SK-N-SH treated with all-trans-retinoic acid at 6 μM for 48 hours (cell line): ENCODE measurements at regions not wholly inside any gene's neighbourhood (a gene's known extent, or its start where the extent isn't known, plus 50 kb on each side); places are given as distances from the start of the nearest gene placed in this dataset.

Experiments
- ARNTL ChIP-seq: fragments of 450-650 bp; formaldehyde crosslinking; IDR thresholded peaks from 2 replicates; pipeline ENCODE4 v1.5.0; 2020; ENCODE audit warnings: low read depth, mild to moderate bottlenecking, moderate library complexity, borderline replicate concordance
- BACH2 ChIP-seq: fragments of 250-450 bp; sonication (Bioruptor Pico); IDR thresholded peaks from 2 replicates; pipeline ENCODE4 v1.9.0; 2021; ENCODE audit warnings: mild to moderate bottlenecking, borderline replicate concordance
- CREB5 ChIP-seq: fragments of 250-450 bp; sonication (Bioruptor Pico); IDR thresholded peaks from 2 replicates; pipeline ENCODE4 v1.5.1; 2020; ENCODE audit warnings: low read depth, mild to moderate bottlenecking, moderate library complexity
- CSDC2 ChIP-seq: fragments of 250-450 bp; sonication (Bioruptor Pico); IDR thresholded peaks from 2 replicates; pipeline ENCODE4 v1.5.0; 2020; ENCODE audit warnings: mild to moderate bottlenecking, moderate library complexity
- CSRNP3 ChIP-seq: fragments of 250-450 bp; sonication (Bioruptor Pico); IDR thresholded peaks from 2 replicates; pipeline ENCODE4 v1.5.1; 2021; ENCODE audit warnings: mild to moderate bottlenecking, moderate library complexity
- ESRRG ChIP-seq: fragments of 250-450 bp; sonication (Bioruptor Pico); IDR thresholded peaks from 2 replicates; pipeline ENCODE4 v1.6.1; 2021; ENCODE audit warnings: mild to moderate bottlenecking
- OSR1 ChIP-seq: fragments of 250-450 bp; sonication (Bioruptor Pico); IDR thresholded peaks from 2 replicates; pipeline ENCODE4 v1.8.0; 2022; ENCODE audit warnings: moderate library complexity, mild to moderate bottlenecking, inconsistent platforms
- PATZ1 ChIP-seq: fragments of 250-450 bp; sonication (Bioruptor Pico); IDR thresholded peaks from 2 replicates; pipeline ENCODE4 v1.8.0; 2020; ENCODE audit warnings: mild to moderate bottlenecking, moderate library complexity, borderline replicate concordance
- POU6F1 ChIP-seq: fragments of 250-450 bp; sonication (Bioruptor Pico); IDR thresholded peaks from 2 replicates; pipeline ENCODE4 v1.8.0; 2021; ENCODE audit warnings: low read depth, mild to moderate bottlenecking, moderate library complexity, borderline replicate concordance
- TSHZ2 ChIP-seq: fragments of 250-450 bp; sonication (Bioruptor Pico); IDR thresholded peaks from 2 replicates; pipeline ENCODE4 v1.5.0; 2020; ENCODE audit warnings: mild to moderate bottlenecking, moderate library complexity
- ZC3H10 ChIP-seq: fragments of 250-450 bp; sonication (Bioruptor Pico); IDR thresholded peaks from 2 replicates; pipeline ENCODE4 v1.5.1; 2021; ENCODE audit warnings: mild to moderate bottlenecking, moderate library complexity
- ZFP3 ChIP-seq: fragments of 250-450 bp; sonication (Bioruptor Pico); IDR thresholded peaks from 2 replicates; pipeline ENCODE4 v1.5.0; 2020; ENCODE audit warnings: mild to moderate bottlenecking, moderate library complexity
- ZNF70 ChIP-seq: fragments of 450-650 bp; formaldehyde crosslinking; IDR thresholded peaks from 2 replicates; pipeline ENCODE4 v1.5.0; 2020; ENCODE audit warnings: mild to moderate bottlenecking, moderate library complexity

- TF ChIP-seq ZFP3 (CRISPR knock-in tag), result no peak
- no peak for TF ChIP-seq ZC3H10 (CRISPR knock-in tag)
- no peak for TF ChIP-seq OSR1 (CRISPR knock-in tag)
- no peak for TF ChIP-seq POU6F1 (CRISPR knock-in tag)
- TF ChIP-seq CSDC2, result no peak
- no peak for TF ChIP-seq ESRRG (CRISPR knock-in tag)
- no peak for TF ChIP-seq CREB5 (CRISPR knock-in tag)
- no peak for TF ChIP-seq BACH2 (CRISPR knock-in tag)
- no peak for TF ChIP-seq ZNF70 (CRISPR knock-in tag)
- TF ChIP-seq PATZ1 (CRISPR knock-in tag), result no peak
- TF ChIP-seq CSRNP3 (CRISPR knock-in tag), result no peak
- TF ChIP-seq ARNTL (CRISPR knock-in tag), result no peak
- TF ChIP-seq TSHZ2 (CRISPR knock-in tag), result no peak
Observed at GRCh38 chr11:92857407-92857806, 112.0 kb upstream of the MTNR1B start.
